GM12892 (cell line): ENCODE measurements at regions not wholly inside any gene's neighbourhood (a gene's known extent, or its start where the extent isn't known, plus 50 kb on each side); places are given as distances from the start of the nearest gene placed in this dataset.

Source experiments
- POLR2AphosphoS5 ChIP-seq: IDR thresholded peaks from 2 replicates; pipeline ENCODE4 v1.6.1; 2011; ENCODE audit warnings: low read depth, low read length, control low read depth
- TAF1 ChIP-seq: IDR thresholded peaks from 2 replicates; pipeline ENCODE4 v1.6.1; 2011; ENCODE audit warnings: low read depth, mild to moderate bottlenecking, control low read depth, low read length, borderline replicate concordance

DNA sequence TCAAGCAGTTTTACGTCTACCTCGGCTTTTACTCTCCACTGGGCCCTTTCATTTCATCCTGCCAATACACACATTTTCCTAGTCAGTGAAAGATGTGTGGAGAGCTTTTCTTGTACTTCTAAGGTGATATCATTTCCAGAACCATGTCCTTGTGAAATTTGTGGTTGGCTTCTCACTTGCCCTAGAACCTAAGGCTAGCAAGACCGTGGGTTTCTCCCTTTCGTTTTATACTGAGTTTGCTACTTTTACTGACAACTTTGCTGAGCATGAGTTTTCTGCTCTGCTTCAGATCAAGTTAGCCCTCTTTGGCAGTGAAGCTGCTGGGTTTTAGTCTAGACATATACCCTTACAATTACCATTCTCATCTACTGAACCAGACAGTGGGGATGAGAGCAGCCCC is 95.7 kb upstream of the FRMPD4 start:
- TF ChIP-seq TAF1: no peak
- TF ChIP-seq POLR2AphosphoS5: no peak
